Vagina (tissue), 2 donors: ENCODE measurements at regions not wholly inside any gene's neighbourhood (a gene's known extent, or its start where the extent isn't known, plus 50 kb on each side); places are given as distances from the start of the nearest gene placed in this dataset.

Experiments used
- DNase-seq, 2 donors: peaks; one replicate each; pipeline ENCODE4 v3.0.0-alpha.2; 2017; ENCODE audit errors: extremely low spot score in 2 of 2
- H3K27ac ChIP-seq: fragments of 200-600 bp; sonication (generic); one replicate; pipeline ENCODE4 v1.5.1; 2019
- H3K27me3 ChIP-seq: fragments of 200-600 bp; sonication (generic); one replicate; pipeline ENCODE4 v1.5.1; 2019
- H3K36me3 ChIP-seq, 2 donors: fragments of 200-600 bp; sonication (generic); one replicate each; pipeline ENCODE4 v1.5.1; 2017 to 2019
- H3K4me1 ChIP-seq: fragments of 200-600 bp; sonication (generic); one replicate; pipeline ENCODE4 v1.5.1; 2019
- H3K4me3 ChIP-seq, 2 donors: fragments of 200-600 bp; sonication (generic); 1 replicate in 1 of 2; 2 replicates in 1 of 2; pipeline ENCODE4 v1.5.1; 2016 to 2019
- H3K9me3 ChIP-seq: fragments of 200-600 bp; sonication (generic); one replicate; pipeline ENCODE4 v1.5.1; 2019
- CTCF ChIP-seq, 3 experiments: fragments of 450-650 bp in 2 of 3; fragments of 200-600 bp in 1 of 3; sonication (generic) in 1 of 3; IDR thresholded peaks; one replicate each; pipeline ENCODE4 v1.5.1; 2017 to 2019; ENCODE audit warnings: antibody characterized with exemption in 3 of 3, mild to moderate bottlenecking in 2 of 3, moderate library complexity in 2 of 3
- POLR2A ChIP-seq, 2 donors: fragments of 450-650 bp; IDR thresholded peaks; one replicate each; pipeline ENCODE4 v1.6.1; 2017; ENCODE audit warnings: antibody characterized with exemption in 2 of 2, mild to moderate bottlenecking in 2 of 2, moderate library complexity in 2 of 2
- POLR2AphosphoS5 ChIP-seq, 2 donors: sonication (generic); formaldehyde crosslinking; IDR thresholded peaks; one replicate each; pipeline ENCODE4 v1.9.0; 2017; ENCODE audit warnings: antibody characterized with exemption in 2 of 2, mild to moderate bottlenecking in 2 of 2, low read depth in 1 of 2; ENCODE audit not compliant: insufficient read depth in 1 of 2
- intact Hi-C: fragments of 100-400 bp; cut with DNase I; formaldehyde crosslinking; loops from one replicate; pipeline ENCODE4 v1.15.1; 2023

- TF ChIP-seq CTCF (IDR thresholded peaks at IDR 0.05) (no peak), POLR2AphosphoS5 (IDR thresholded peaks at IDR 0.05; ENCODE audit: insufficient read depth in 1 of 2, low read depth in 1 of 2) (no peak), POLR2A (IDR thresholded peaks at IDR 0.05) (no peak)
- Histone ChIP-seq H3K4me3 (no peak overlapping the region), H3K27ac (no peak overlapping the region), H3K4me1 (no peaks in the 10 kb centered on the region), H3K36me3 (no peaks in the 10 kb centered on the region), H3K27me3 (no peaks in the 10 kb centered on the region), H3K9me3 (no peaks in the 10 kb centered on the region)
- no peak for DNase-seq
- intact Hi-C loops = no loop called here
Observed at GRCh38 chr2:83063511-83063910, 1395.6 kb downstream of the SUCLG1 start.

- Histone ChIP-seq H3K4me1 (no peaks in the 10 kb centered on the region), H3K27ac (no peak overlapping the region), H3K9me3 (no peaks in the 10 kb centered on the region), H3K27me3 (no peaks in the 10 kb centered on the region), H3K36me3 (no peaks in the 10 kb centered on the region), H3K4me3 (no peak overlapping the region)
- intact Hi-C loops = no loop called here
- TF ChIP-seq POLR2AphosphoS5 (IDR thresholded peaks at IDR 0.05; ENCODE audit: insufficient read depth in 1 of 2, low read depth in 1 of 2) = no peak
- TF ChIP-seq CTCF (IDR thresholded peaks at IDR 0.05) = no peak
- no peak for TF ChIP-seq POLR2A (IDR thresholded peaks at IDR 0.05)
- no peak for DNase-seq
Observed at GRCh38 chr2:83058683-83059082, 1400.4 kb downstream of the SUCLG1 start.

GRCh38 chr2:83055376-83056010 lies 1403.6 kb downstream of the SUCLG1 start:
- TF ChIP-seq CTCF (IDR thresholded peaks at IDR 0.05) = no peak
- TF ChIP-seq POLR2A (IDR thresholded peaks at IDR 0.05) = no peak
- no peak for TF ChIP-seq POLR2AphosphoS5 (IDR thresholded peaks at IDR 0.05; ENCODE audit: insufficient read depth in 1 of 2, low read depth in 1 of 2)
- Histone ChIP-seq H3K27me3 (no peaks in the 10 kb centered on the region), H3K4me1 (no peaks in the 10 kb centered on the region), H3K4me3 (no peak overlapping the region), H3K36me3 (no peaks in the 10 kb centered on the region), H3K27ac (no peak overlapping the region), H3K9me3 (no peaks in the 10 kb centered on the region)
- intact Hi-C loops = no loop called here
- DNase-seq = no peak

- H3K9me3 ChIP-seq = no peaks in the 10 kb centered on the region
- no peaks in the 10 kb centered on the region for H3K4me1 ChIP-seq
- no peak for DNase-seq
- no peaks in the 10 kb centered on the region for H3K27me3 ChIP-seq
- H3K27ac ChIP-seq = no peak overlapping the region
- TF ChIP-seq POLR2AphosphoS5 (IDR thresholded peaks at IDR 0.05; ENCODE audit: insufficient read depth in 1 of 2, low read depth in 1 of 2) = no peak
- TF ChIP-seq CTCF (IDR thresholded peaks at IDR 0.05) = no peak
- no peak for TF ChIP-seq POLR2A (IDR thresholded peaks at IDR 0.05)
- no peak overlapping the region for H3K4me3 ChIP-seq
- intact Hi-C loops = no loop called here
- H3K36me3 ChIP-seq = no peaks in the 10 kb centered on the region
Observed at GRCh38 chr2:83054751-83055150, 1404.3 kb downstream of the SUCLG1 start.

GRCh38 chr2:83051538-83052170 lies 1407.4 kb downstream of the SUCLG1 start:
- H3K4me3 ChIP-seq = no peak overlapping the region
- no peaks in the 10 kb centered on the region for H3K9me3 ChIP-seq
- no peak for TF ChIP-seq POLR2A (IDR thresholded peaks at IDR 0.05)
- TF ChIP-seq POLR2AphosphoS5 (IDR thresholded peaks at IDR 0.05; ENCODE audit: insufficient read depth in 1 of 2, low read depth in 1 of 2) = no peak
- no peak for TF ChIP-seq CTCF (IDR thresholded peaks at IDR 0.05)
- H3K27me3 ChIP-seq = no peaks in the 10 kb centered on the region
- H3K27ac ChIP-seq = no peak overlapping the region
- H3K4me1 ChIP-seq = no peaks in the 10 kb centered on the region
- no peak for DNase-seq
- H3K36me3 ChIP-seq = no peaks in the 10 kb centered on the region
- intact Hi-C loops = no loop called here
